ENCODE measurements at regions not wholly inside any gene's neighbourhood (a gene's known extent, or its start where the extent isn't known, plus 50 kb on each side); places are given as distances from the start of the nearest gene placed in this dataset.

GRCh38 chr1:224061436-224061835 lies 52.5 kb upstream of the FBXO28 start:
- Histone ChIP-seq H3K4me1 (no peaks in the 10 kb centered on the region), H3K27me3 (peaks cover 21% of the 10 kb centered on the region), H3K9me3 (no peaks in the 10 kb centered on the region; the same call in 1 of the 2 replicates), H3K36me3 (no peaks in the 10 kb centered on the region), H3K4me3 (ENCODE audit: low read depth, low read length) (no peak overlapping the region)
- DNase-seq, result no peak
- TF ChIP-seq CTCF (IDR thresholded peaks at IDR 0.05; ENCODE audit: low read depth, low read length), result no peak; the same call in 1 of the 2 replicates

GRCh38 chr1:224059897-224060427 lies 53.9 kb upstream of the FBXO28 start:
- Histone ChIP-seq H3K36me3 (no peaks in the 10 kb centered on the region), H3K9me3 (no peaks in the 10 kb centered on the region; the same call in 1 of the 2 replicates), H3K27me3 (peaks cover 18% of the 10 kb centered on the region), H3K4me3 (ENCODE audit: low read depth, low read length) (no peak overlapping the region), H3K4me1 (no peaks in the 10 kb centered on the region)
- no peak for DNase-seq
- no peak for TF ChIP-seq CTCF (IDR thresholded peaks at IDR 0.05; ENCODE audit: low read depth, low read length)

GRCh38 chr1:224058303-224058702 lies 55.6 kb upstream of the FBXO28 start:
- no peak overlapping the region for H3K4me3 ChIP-seq (ENCODE audit: low read depth, low read length)

GRCh38 chr1:224057461-224058199 lies 56.3 kb upstream of the FBXO28 start:
- Histone ChIP-seq H3K4me1 (no peaks in the 10 kb centered on the region), H3K4me3 (ENCODE audit: low read depth, low read length) (no peak overlapping the region), H3K36me3 (no peaks in the 10 kb centered on the region), H3K9me3 (no peaks in the 10 kb centered on the region; the same call in 1 of the 2 replicates), H3K27me3 (peaks cover 4% of the 10 kb centered on the region)
- no peak for DNase-seq
- TF ChIP-seq CTCF (IDR thresholded peaks at IDR 0.05; ENCODE audit: low read depth, low read length), result no peak

More at GRCh38 chr1:224058303-224058702, 55.6 kb upstream of the FBXO28 start:
- Histone ChIP-seq H3K27me3 (peaks cover 11% of the 10 kb centered on the region), H3K9me3 (no peaks in the 10 kb centered on the region; the same call in 1 of the 2 replicates), H3K36me3 (no peaks in the 10 kb centered on the region), H3K4me1 (no peaks in the 10 kb centered on the region)
- TF ChIP-seq CTCF (IDR thresholded peaks at IDR 0.05; ENCODE audit: low read depth, low read length), result no peak
- no peak for DNase-seq

DNA sequence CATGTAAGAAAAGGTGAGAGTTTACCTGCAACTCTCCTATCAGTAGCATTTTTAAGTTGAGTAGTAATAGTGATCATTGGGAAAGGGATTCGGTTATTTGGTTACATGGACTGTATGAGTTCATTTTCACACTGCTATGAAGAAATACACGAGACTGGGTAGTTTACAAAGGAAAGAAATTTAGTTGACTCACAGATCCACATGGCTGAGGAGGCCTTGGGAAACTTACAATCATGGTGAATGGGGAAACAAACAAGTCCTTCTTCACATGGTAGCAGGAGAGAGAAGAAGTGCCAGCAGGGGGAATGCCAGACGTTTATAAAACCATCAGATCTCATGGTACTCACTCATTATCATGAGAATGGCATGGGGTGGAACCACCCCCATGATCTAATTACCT lies 59.3 kb upstream of the FBXO28 start:
- DNase-seq, result no peak
- no peaks in the 10 kb centered on the region; the same call in 1 of the 2 replicates for H3K9me3 ChIP-seq
- no peaks in the 10 kb centered on the region for H3K27me3 ChIP-seq
- H3K36me3 ChIP-seq, result no peaks in the 10 kb centered on the region
- TF ChIP-seq CTCF (IDR thresholded peaks at IDR 0.05; ENCODE audit: low read depth, low read length), result no peak
- H3K4me3 ChIP-seq (ENCODE audit: low read depth, low read length), result no peak overlapping the region
- H3K4me1 ChIP-seq, result no peaks in the 10 kb centered on the region

- no peak overlapping the region for H3K4me3 ChIP-seq (ENCODE audit: low read depth, low read length)
- H3K4me1 ChIP-seq, result no peaks in the 10 kb centered on the region
- no peaks in the 10 kb centered on the region for H3K27me3 ChIP-seq
- H3K36me3 ChIP-seq, result no peaks in the 10 kb centered on the region
- no peaks in the 10 kb centered on the region; the same call in 1 of the 2 replicates for H3K9me3 ChIP-seq
- no peak for DNase-seq
- no peak for TF ChIP-seq CTCF (IDR thresholded peaks at IDR 0.05; ENCODE audit: low read depth, low read length)
These were observed 59.9 kb upstream of the FBXO28 start for GRCh38 chr1:224054012-224054411.
